GM21723 (cell line): ENCODE measurements at regions not wholly inside any gene's neighbourhood (a gene's known extent, or its start where the extent isn't known, plus 50 kb on each side); places are given as distances from the start of the nearest gene placed in this dataset.

Experiments
- ATAC-seq: cut with Tn5 transposase; IDR thresholded peaks from one replicate; pipeline ENCODE4 v1.9.1; 2021; ENCODE audit warnings: mild to moderate bottlenecking, moderate library complexity; ENCODE audit not compliant: unreplicated experiment

DNA sequence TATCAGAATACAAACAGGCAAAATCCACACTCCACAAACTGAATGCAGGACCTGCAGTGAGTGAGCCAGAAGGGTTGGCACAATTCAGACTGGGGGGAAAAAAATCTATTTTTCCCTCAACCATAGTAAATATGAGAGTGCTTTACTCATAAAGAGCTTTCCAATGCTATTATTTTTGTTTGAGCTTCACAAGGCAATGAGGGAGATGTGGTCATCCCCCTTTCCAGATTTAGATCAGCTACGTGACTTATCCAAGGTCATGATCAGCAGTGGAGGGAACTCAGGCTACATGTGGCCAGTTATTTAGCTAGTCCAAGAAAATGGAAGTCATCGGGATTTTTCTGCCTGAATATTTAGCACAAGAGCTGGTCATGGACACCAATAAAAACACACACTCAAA, 120.4 kb upstream of the KLF7 start:
- ATAC-seq: no peak

DNA sequence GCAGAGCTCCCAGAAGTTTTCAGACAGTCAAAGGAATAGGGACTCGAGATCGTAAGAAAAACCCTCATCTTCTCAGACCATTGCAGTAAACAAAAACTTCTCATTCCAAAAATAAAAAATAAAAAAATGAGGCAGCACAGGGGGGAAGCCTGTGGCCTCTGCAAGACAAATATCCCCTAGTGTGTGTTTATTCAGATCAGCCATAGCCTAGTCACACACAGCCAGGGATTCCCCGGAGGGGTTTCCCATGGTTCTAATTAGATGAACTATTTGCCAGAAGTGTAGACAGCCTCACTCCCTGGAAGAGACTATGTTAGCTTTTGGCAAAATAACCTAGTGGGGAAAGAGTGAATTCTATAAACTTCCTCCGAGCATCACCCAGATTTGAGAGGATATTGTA, 122.9 kb upstream of the KLF7 start:
- ATAC-seq: peak; percentile 52

DNA sequence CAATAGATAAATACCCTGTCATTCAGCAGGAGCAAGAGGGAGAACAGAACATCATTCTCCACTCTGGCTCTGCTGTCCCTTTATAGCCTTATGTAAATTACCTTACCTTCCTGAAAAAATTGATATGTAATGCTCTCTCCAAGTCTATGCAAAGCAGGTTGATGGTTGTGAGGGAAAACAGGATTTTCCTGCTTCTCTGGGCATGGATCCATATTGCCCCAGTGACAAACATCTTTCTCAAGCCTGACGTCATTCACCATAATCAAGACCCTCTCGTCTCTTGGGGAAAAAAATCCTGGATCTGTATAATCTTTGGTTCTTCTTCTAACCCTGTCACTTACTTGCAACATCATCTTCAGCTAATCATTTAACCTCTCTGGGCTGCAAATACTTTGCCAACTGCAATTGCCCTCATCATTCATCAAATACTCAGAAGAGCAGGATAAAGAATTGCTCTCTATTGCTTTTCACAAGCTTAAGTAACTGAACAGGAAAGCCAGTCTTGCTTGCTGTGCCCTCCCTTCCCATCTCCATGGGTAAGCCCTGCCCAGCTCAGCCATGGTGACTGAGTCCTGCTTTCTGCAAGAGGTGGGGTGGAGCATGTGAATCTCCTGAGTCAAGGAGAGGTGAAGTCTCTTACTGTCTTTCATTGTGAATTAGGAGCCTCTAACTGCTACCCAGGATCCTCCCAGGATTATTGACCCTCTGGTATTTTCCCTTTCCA, 123.7 kb upstream of the KLF7 start:
- no peak for ATAC-seq

DNA sequence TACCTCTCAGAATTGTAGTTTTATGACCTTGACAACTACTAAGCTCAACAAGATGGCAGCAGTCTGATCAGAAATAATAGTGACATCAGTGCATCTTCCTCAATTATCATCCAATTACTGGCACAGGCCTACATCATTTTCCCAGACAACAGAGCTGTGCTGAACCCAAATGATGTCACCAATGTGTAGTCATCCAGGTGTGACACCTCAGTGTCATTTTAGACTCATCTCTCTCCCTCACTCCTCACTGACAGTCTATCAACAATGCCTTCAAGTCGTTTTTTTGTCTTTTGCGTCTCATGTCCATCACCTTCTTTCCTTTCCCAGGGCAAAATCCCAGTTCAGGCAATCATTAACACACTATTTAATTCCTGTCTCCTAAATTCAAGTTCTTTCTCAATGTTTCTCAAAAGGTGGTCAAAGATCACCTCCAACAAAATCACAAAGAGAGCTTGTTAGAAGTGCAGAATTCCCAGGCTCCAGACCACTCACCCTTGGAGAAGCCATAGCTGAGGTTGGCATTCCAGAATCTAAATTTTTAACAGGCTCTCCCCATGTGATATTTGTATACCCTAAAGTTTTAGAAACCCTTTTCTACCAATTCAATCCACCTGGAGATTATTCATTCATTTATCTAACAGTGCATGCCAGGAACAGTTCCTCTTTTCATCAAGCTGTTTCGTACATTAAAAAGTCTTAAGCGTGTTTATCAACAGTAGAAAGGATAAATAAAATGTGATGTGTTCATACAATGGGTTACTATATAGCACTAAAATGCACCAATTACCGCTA, 125.3 kb upstream of the KLF7 start:
- no peak for ATAC-seq

DNA sequence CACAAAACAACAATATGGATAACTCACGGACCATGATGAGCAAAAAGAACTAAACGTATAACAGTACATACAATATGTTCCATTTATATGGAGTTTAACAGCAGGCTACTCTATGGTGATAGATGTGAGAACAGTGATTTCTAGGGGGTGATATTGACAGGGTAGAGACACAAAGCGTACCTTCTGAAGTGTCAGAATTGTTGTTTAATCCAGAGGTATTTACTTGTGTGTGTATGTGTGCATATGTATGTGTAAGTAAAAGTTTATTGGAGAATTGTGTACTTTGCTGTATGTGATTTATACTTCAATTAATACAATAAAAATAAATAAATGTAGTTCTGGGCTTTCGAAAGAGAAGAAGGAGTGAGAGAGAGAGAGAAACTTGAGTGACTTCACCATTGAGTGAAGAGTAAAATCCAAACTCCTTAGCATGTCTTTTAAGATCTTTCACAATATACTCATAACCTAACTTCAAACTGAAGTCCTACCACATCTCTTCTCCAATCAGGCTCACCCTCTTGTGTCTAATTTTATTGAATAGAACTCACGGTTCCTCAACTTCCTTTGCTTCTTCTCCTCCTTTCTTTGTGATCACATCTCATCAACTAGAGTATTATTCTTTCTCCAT, 126.0 kb upstream of the KLF7 start:
- ATAC-seq: peak; percentile 61

DNA sequence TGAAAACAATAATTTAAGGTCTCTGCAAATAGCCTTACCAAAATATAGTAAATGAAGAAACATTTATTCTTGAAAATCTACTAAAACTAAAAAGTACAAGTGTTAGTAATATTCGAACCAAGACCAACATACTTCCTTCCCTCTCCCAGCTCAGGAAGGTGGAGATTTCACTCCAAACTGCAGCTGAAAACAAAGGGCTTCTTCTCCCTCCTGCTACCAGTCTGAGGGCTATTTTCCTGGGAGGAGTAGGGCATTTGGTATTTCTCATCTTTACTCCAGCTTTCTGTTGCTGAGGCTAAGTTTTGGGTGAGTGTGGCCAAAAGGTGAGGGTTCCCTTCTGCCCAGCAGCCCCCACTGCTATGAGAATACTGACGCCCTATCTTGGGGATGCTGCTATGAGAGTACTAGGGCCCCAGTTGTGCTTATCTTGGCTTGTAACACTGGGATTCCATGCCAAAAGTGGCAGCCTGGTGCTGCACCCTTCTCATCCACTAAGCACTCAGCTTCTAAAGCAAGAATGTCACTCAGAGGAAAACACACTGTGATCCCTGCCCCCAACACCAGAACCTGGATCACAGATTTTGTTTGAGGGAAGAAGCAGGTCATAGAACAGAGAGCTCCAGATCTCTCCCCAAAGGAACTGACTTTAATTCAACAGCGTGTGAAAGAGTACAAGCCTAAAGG, 130.7 kb upstream of the KLF7 start:
- ATAC-seq: no peak

DNA sequence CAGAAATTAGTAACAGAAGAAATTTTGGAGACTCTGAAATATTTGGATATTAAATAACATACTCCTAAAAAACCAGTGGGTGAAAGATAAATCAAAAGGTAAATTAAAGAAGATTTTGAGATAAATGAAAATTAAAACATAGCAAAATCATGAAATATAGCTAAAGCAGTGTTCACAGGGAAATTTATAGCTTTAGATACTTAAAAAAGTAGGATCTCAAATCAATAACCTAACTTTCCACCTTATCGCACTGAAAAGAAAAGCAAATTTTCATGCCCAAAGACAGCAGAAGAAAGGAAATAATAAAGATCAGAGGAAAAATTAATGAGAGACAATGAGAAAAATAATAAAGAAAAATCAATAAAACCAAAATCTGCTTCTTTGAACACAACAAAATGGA, 135.1 kb upstream of the KLF7 start:
- no peak for ATAC-seq

DNA sequence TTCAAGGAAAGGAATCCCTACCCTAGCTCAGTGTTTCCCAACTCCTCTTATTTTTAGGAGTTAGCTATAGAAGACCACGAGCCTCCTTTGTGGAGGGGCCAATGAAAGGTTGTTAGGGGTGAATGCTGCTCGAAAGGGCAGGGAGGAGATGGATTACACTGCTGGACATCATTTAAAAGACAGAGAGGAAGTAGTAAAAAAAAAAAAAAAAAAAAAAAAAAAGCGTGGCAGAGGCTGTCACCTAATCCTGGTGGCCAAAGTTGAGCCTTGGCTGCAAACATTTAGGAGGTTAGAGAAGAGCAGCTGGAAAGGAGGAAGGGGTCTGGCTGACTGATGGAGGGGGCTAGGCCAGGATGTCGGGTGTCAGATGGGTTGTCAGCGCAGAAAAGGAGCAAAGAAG, 139.0 kb upstream of the KLF7 start:
- no peak for ATAC-seq

DNA sequence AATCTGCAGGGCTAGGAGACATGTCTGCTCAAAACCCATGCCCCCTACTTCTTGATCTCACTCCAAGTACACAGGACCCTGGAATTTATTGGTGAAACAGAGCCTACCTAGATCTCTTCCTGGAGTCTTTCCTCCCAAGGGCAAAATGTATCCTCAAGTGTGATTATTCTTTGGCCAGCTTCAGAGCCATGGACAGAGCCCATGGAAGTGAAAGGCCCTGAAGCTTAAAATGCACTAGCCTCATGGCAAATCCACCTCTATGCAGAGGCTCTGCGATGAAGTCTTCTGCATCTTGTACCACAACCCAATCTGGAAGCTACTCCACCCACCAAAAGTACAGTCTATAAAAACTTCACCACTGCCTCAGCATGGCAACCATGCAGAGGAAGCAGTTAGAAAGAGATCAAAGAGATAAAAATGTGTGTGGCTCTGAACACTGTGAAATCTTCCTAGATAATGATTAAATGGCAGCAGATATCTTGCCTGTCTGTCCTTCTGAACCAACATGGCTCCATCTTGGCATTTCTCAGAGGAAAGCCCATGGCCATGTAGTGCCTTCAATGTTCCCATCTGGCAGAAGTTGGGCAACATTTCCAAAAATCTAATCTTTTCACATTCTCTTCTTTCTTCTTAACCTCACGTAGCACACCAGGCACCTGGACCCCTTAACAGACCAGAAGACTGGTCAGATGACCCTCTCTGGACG, 142.9 kb upstream of the KLF7 start:
- ATAC-seq: no peak

DNA sequence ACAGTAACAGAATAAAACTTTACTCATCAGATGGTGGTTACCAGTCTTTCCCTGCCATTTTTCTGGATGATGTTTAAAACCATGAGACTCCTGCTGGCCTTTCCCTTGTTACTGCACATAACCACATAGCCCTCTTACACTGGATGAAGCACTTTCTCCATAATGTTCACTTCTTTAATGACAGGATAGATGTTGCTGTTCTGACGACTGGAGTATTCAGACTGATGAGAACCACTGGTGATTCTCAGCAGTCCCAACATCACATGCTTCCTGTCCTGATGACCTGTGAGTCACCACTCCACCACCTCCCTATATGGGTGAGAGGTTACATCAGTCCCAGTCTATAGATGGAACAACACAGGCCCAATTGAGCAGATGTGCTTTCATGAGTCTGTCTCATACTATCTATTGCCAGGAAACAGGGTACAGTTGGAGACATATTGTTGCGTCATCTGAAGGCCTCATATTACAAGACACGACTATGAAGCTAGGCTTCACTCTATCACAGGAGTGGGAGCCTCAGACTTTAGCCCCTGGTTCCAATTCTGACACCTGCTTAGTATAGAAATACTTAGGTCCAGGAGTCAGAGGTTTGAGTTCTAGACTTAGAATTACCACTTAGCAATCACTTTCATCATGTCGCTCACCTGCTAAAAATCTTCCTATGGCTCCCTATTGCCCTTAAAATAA, 145.7 kb upstream of the KLF7 start:
- peak; percentile 93 for ATAC-seq

DNA sequence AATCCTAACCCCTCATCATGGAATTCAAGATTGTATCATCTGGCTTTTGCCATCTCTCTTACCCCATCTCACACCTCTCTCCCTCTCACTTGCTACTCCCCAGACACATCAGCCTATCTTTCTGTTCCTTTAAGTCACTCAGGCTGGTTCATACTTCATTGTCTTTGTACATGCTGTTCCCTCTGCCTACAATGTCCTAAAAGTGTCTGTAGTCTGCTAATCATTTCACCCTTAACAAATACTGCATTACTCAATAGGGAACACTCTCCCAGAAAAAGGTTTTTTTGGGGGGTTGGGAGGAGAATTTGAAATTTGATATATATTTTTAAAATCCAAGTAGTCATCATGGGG, 146.2 kb upstream of the KLF7 start:
- ATAC-seq: no peak

DNA sequence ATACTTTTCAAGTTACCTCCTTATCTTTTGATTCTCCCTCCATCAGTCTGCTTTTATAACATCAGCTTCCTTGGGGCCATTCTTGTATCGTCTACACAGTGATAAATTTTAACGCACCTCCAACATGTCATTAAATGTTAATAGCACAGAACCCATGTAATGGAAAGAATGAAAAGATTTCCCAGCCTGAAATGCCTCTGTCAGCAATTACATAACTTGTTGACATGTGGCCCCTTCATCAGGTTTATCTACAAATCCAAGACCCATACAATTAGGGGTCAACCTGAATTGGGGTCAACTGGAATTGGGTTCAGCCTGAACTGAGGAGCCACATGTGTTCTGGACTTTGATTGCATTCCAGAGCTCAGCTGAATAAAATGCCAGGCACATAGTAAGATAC, 148.2 kb upstream of the KLF7 start:
- ATAC-seq: no peak

DNA sequence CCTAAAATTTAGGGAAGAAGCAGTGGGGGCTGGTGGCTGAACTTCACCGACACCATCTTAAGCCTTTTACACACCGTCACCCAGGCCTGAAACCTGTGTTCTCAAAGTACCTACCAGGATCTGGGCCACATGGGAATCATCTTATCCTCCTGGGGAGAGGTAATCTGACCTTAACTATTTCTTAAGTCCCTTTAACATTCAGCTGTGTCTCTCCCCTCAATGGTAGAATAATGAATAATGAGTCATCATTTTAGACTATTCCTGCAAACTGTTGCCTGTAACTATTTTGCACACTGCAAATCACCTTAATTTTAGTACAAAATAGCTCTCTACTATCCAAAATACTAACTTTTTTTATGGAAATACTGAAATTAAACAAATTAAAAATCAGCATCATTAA, 149.4 kb upstream of the KLF7 start:
- ATAC-seq: no peak

DNA sequence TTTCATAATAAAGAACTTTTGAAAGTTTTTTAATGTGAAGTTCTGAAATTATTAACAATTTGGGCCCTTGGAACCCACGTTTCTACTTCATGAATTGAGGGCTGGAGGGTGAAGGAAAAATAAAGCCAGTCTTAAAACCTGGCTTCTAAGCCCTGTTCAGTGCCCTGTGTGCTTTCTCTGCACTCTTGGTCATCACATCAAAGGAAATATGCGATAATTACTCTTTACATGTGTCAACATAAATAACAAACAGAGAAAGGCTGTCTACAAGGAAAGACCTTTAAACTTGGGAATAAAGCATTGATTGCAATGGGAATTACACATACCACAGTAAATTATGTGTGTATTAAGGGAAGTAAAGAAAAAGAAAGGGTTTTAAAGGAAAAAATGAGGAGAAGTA, 150.7 kb upstream of the KLF7 start:
- ATAC-seq: no peak

DNA sequence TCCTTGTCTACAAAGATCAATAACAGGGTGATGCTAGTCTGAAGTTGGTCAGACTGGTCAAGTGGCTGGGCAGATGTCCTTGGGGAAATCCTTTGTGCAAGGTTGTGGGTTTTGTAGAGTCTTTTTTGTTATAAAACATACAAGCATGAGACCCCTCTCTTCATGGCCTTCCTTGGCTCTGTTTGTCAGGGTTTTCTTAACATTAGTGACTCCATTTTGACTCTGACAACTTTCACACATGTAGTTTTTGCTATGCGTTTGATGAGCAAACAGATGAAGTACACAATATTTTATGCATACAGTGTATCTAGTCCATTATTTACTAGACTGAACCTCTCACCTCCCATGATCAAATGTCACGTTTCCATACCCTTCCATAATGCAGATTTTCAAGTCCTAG, 151.2 kb upstream of the KLF7 start:
- ATAC-seq: no peak

DNA sequence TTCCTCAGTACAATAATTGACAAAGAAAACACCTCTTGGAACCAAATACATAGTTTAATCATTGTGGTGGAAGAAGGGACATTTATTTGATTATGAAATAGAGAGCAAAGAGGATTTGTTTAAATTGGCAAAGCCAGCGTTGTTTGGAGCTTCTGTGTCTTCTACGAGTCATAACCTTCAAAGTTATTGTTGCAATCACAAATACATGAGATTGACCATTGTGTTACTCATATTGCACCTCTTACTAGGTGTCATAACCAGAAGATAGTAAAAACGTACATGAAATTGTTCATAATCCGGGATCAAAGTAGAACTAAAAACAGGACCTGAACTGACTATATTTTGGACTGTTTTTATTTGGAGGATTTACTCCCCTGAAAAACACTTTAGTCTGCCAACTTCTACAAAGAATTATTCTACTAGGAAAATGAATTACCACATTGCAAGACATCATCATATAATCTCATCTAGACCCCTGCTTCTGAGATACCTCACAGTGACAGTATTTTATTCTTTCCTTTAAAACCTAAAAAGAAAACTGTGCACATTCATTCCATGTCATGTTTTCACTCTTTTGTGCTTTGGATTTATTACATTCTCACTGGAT, 151.7 kb upstream of the KLF7 start:
- no peak for ATAC-seq

DNA sequence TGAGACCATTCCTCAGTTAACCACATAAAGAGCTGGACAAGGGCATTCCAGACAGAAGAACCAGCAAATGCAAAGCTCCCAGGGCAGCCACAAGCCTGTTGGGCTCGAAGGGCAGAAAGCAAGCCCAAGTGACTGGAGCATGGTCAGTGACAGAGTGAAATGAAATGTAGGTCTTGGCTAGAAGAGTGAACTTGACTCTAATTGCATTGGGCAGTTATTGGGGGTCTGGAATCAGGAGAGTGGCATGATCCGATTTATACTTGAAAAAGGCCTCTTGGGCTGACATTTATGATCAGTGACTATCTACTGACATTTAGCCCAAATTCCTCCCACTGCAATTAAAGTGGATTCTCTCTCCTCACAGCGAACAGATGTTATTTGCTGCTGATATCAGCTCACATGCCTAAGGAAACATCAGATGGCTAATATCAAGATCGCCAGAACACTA, 152.5 kb upstream of the KLF7 start:
- no peak for ATAC-seq

DNA sequence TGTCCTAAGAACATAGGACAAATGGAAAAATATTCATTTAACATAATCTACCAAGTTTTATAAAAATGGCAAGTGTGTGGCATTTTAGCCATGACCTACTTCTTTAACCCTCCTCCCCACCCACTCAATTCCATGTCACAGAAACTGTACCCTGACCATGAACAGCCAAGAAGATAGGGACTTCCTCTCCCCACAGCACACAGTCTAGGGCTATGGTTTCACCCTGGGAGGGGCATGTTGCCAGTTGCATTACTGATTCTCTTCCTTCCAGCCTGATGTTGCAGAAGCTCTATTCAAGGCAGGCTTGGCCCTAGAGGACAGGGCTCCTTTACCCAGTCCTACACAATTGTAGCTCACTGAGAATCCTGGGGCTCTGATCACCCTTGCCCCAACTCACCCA, 153.6 kb upstream of the KLF7 start:
- no peak for ATAC-seq

DNA sequence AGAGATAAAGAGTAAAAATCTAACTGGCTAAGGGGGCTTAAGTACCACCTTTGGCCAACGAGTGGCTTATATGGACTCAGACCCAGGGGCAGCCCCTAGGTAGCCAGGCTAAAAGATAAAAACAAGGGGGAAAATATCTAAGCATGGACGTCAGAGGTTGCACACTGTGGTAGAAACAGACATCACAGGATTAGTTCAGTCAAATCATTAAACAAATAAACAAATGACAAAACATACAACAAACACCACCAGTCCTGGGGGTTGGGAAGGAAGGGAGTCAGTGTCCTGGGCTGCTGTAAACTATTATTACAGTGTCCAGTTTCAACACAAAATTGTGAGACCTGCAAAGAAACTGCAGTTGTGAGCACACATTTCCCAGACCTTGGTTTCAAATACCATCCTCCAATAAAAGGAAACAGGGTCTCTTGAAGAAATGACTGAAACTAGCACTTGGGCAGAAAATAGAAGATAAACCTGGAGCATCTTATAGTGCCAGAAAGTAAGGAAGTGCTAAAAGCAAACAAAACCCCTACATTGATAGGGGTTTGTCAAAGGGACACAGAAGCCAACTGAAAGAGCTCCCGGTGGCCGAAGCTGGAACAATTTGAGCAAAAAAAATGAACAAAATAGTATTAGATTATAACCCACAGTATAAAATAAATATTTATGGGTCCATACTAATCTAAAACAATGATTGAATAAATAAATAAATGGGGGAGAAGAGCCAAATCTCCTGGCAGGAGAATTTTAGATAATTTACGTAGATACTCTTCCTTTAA, 154.8 kb upstream of the KLF7 start:
- no peak for ATAC-seq
